ENCODE measurements at regions not wholly inside any gene's neighbourhood (a gene's known extent, or its start where the extent isn't known, plus 50 kb on each side); places are given as distances from the start of the nearest gene placed in this dataset.

DNA sequence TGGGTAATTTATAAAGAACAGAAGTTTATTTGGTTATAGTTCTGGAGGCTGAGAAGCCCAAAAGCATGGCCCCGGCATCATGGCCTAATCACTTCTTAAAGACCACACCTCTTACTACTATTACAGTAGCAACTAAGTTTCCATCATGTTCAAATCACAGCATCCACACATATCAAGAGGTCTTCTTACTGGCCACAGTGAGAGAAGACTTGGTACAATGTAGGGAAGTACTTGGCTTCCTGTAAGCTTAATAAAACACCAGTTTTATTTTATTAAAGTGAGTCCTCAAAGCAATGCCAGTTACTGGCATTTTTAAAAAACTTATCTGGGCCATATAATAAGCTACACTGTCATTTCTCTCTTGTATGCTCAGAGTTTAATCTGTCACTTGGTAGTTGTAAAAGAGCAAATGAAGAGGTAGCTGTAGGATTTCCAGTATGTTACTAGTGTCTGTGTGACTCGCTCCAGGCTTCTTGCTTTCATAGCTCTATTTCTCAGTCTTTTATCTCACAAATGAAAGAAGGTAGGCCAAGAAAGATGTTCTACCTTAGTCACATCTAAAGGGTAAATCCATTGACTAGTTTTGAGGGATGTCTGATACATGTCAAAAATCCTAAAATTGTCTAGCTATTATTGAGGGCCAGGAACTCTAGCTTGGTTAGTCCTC, 159.2 kb upstream of the CPEB2 start:
- Mint-ChIP-seq H3K4me1 (peaks cover 5 to 7% of the 10 kb centered on the region in 2 experiments; a peak in 3 of 4 replicates), H3K4me3 (no peak overlapping the region), H3K9me3 (peaks cover 8 to 13% of the 10 kb centered on the region in 2 experiments; a peak in 3 of 5 replicates), H3K27me3 (ENCODE audit: low read depth) (no peaks in the 10 kb centered on the region), H3K36me3 (ENCODE audit: insufficient read depth in 1 of 3, low read depth in 3 of 3) (peaks cover 0 to 9% (median 0%) of the 10 kb centered on the region in 3 experiments; a peak in 3 of 7 replicates), H3K27ac (no peak overlapping the region)
- Histone ChIP-seq H4K20me1 (ENCODE audit: control insufficient read depth, insufficient read depth, insufficient read length) (no peaks in the 10 kb centered on the region), H2BK20ac (ENCODE audit: low read depth, low read length, poor library complexity, severe bottlenecking) (no peak overlapping the region), H2AK5ac (ENCODE audit: insufficient read length, low read length) (no peak overlapping the region), H3K27ac (ENCODE audit: insufficient read length, low read depth, low read length) (no peak overlapping the region), H3K56ac (ENCODE audit: insufficient read length, low read depth, low read length) (no peak overlapping the region), H3K79me2 (ENCODE audit: insufficient read depth, low read length) (no peaks in the 10 kb centered on the region), H2BK120ac (ENCODE audit: low read depth, low read length, poor library complexity, severe bottlenecking) (no peak overlapping the region), H3K23me2 (ENCODE audit: insufficient read length, low read depth, low read length, poor library complexity, severe bottlenecking) (no peaks in the 10 kb centered on the region), H3K9ac (ENCODE audit: extremely low read depth, insufficient read length, low read length) (no peak overlapping the region), H2BK15ac (ENCODE audit: low read depth, low read length) (no peak overlapping the region), H4K8ac (replicated peaks; ENCODE audit: insufficient read length, low read depth, low read length) (no peak overlapping the region), H4K91ac (ENCODE audit: insufficient read length, low read depth, low read length) (no peak overlapping the region), H3K14ac (ENCODE audit: insufficient read depth, low read length) (no peak overlapping the region), H3T11ph (ENCODE audit: low read length) (no peak overlapping the region), H2AFZ (ENCODE audit: low read length) (no peak overlapping the region), H3K9me3 (ENCODE audit: control insufficient read depth, low read depth, low read length) (no peaks in the 10 kb centered on the region), H3K4me1 (ENCODE audit: insufficient read depth, low read length) (no peaks in the 10 kb centered on the region), H3K27me3 (ENCODE audit: insufficient read depth, low read length) (no peaks in the 10 kb centered on the region), H3K79me1 (ENCODE audit: insufficient read depth, low read depth, low read length, poor library complexity, severe bottlenecking) (no peaks in the 10 kb centered on the region), H3K23ac (ENCODE audit: insufficient read length, low read depth, low read length) (no peak overlapping the region), H3K4ac (ENCODE audit: low read depth, low read length) (no peak overlapping the region), H2BK12ac (ENCODE audit: insufficient read length, low read depth, low read length) (no peak overlapping the region), H3K18ac (ENCODE audit: insufficient read length, low read depth, low read length) (no peak overlapping the region), H3K4me2 (ENCODE audit: insufficient read depth, insufficient read length, low read length) (no peak overlapping the region), H2BK5ac (ENCODE audit: insufficient read length, low read length) (no peak overlapping the region), H4K5ac (ENCODE audit: insufficient read length, low read depth, low read length) (no peak overlapping the region)
- DNase-seq, result no peak
- TF ChIP-seq, protein P1, sequence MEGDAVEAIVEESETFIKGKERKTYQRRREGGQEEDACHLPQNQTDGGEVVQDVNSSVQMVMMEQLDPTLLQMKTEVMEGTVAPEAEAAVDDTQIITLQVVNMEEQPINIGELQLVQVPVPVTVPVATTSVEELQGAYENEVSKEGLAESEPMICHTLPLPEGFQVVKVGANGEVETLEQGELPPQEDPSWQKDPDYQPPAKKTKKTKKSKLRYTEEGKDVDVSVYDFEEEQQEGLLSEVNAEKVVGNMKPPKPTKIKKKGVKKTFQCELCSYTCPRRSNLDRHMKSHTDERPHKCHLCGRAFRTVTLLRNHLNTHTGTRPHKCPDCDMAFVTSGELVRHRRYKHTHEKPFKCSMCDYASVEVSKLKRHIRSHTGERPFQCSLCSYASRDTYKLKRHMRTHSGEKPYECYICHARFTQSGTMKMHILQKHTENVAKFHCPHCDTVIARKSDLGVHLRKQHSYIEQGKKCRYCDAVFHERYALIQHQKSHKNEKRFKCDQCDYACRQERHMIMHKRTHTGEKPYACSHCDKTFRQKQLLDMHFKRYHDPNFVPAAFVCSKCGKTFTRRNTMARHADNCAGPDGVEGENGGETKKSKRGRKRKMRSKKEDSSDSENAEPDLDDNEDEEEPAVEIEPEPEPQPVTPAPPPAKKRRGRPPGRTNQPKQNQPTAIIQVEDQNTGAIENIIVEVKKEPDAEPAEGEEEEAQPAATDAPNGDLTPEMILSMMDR (conservative IDR thresholded peaks at IDR 0.05), result no peak
- no CpG with 5 or more reads among the region's 2 CpGs for WGBS (ENCODE audit: extremely low coverage, insufficient read length, low lambda C conversion rate)

All from H9 (cell line).